ENCODE measurements at regions not wholly inside any gene's neighbourhood (a gene's known extent, or its start where the extent isn't known, plus 50 kb on each side); places are given as distances from the start of the nearest gene placed in this dataset.
"Not testable (repeated sequence)": the region's sequence is repeated elsewhere in the genome, so short reads cannot be mapped to it uniquely, and the experiment has no call there.

DNA sequence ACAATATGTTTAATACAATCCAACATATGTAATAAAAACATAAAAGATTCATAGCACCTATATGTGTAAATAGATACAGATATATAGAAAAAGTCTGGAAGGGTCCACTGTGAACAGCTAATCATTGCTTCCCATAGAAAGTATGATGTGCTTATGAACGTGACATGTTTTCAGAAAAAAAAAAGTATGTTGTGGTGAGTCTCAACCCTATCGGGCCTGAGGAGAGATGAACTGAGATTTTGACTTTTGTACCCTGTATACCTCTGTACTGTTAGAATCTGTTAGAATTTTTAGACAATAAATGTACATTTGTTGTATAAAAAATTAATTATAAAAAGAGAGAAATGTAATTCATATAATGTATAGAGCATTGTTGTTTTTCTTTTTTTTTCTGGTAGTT lies 56.3 kb upstream of the DHRS4 start:
- DNase-seq (ENCODE audit: low read depth): not testable (repeated sequence)

- not testable (repeated sequence) for DNase-seq (ENCODE audit: low read depth)
Observed at GRCh38 chr14:23898359-23898758, 55.2 kb upstream of the DHRS4 start.

DNA sequence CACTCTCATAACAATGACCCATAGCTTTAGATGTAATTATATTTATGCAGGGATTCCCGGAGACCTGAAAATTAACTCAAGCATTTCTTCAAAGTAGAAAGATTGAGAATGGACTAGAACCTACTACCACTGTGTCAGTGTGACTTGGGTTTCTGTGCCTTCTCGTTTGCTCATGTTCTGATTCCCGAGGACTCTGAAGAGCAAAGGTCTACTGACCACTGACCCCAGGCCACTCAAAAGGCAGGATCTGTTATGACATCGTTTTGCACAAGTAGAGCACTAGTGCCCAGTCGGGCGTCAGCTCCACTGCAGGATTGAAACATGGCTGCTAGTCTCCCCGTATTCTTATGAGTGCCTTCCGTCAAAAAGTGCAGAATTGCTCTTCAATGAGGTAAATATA lies 53.8 kb upstream of the DHRS4 start:
- no peak for DNase-seq (ENCODE audit: low read depth)

GRCh38 chr14:23903442-23903841 lies 50.1 kb upstream of the DHRS4 start:
- DNase-seq (ENCODE audit: low read depth): no peak

Data from RPMI7951 (cell line).